Activated CD4-positive, alpha-beta T cell treated with anti-CD3 and anti-CD28 coated beads, Interleukin-2, amount 10 ng/mL, durations not matched to agents 24 days and 14 days (primary cell): ENCODE measurements at regions not wholly inside any gene's neighbourhood (a gene's known extent, or its start where the extent isn't known, plus 50 kb on each side); places are given as distances from the start of the nearest gene placed in this dataset.
A peak's percentile ranks its signal among the peaks of the same experiment; 100 is the strongest.

Source experiments
- DNase-seq: peaks from one replicate; pipeline ENCODE4 v3.0.0; 2022
- H3K27ac Mint-ChIP-seq: one replicate; pipeline ENCODE4 v1.8.0; 2022; ENCODE audit warnings: mild to moderate bottlenecking, mixed read lengths
- H3K27me3 Mint-ChIP-seq: one replicate; pipeline ENCODE4 v1.8.0; 2022; ENCODE audit warnings: mixed read lengths
- H3K36me3 Mint-ChIP-seq: one replicate; pipeline ENCODE4 v1.8.0; 2022; ENCODE audit warnings: low read depth, mild to moderate bottlenecking, mixed read lengths
- H3K4me1 Mint-ChIP-seq: one replicate; pipeline ENCODE4 v1.8.0; 2021; ENCODE audit warnings: mixed read lengths
- H3K4me3 Mint-ChIP-seq: one replicate; pipeline ENCODE4 v1.8.0; 2022; ENCODE audit warnings: mild to moderate bottlenecking, moderate library complexity, mixed read lengths
- H3K9me3 Mint-ChIP-seq: one replicate; pipeline ENCODE4 v1.8.0; 2021; ENCODE audit warnings: mixed read lengths
- intact Hi-C: fragments of 100-400 bp; cut with micrococcal nuclease; formaldehyde crosslinking; loops from one replicate; pipeline ENCODE4 v1.15.1; 2023

GRCh38 chr9:86708918-86709835 lies 238.1 kb downstream of the GAS1 start:
- Mint-ChIP-seq H3K4me1 (no peaks in the 10 kb centered on the region), H3K4me3 (no peak overlapping the region), H3K27me3 (no peaks in the 10 kb centered on the region), H3K9me3 (no peaks in the 10 kb centered on the region), H3K36me3 (no peaks in the 10 kb centered on the region), H3K27ac (no peak overlapping the region)
- DNase-seq: no peak
- intact Hi-C loops: no loop called here

GRCh38 chr9:86707932-86708510 lies 239.3 kb downstream of the GAS1 start:
- no peak overlapping the region for H3K4me3 Mint-ChIP-seq
- no peak overlapping the region for H3K27ac Mint-ChIP-seq
- DNase-seq: no peak
- H3K4me1 Mint-ChIP-seq: no peaks in the 10 kb centered on the region
- H3K36me3 Mint-ChIP-seq: no peaks in the 10 kb centered on the region
- intact Hi-C loops: no loop called here
- H3K27me3 Mint-ChIP-seq: no peaks in the 10 kb centered on the region
- H3K9me3 Mint-ChIP-seq: no peaks in the 10 kb centered on the region

GRCh38 chr9:86706391-86706790 lies 240.9 kb downstream of the GAS1 start:
- Mint-ChIP-seq H3K27ac (no peak overlapping the region), H3K36me3 (no peaks in the 10 kb centered on the region), H3K27me3 (no peaks in the 10 kb centered on the region), H3K9me3 (no peaks in the 10 kb centered on the region), H3K4me1 (no peaks in the 10 kb centered on the region), H3K4me3 (no peak overlapping the region)
- intact Hi-C loops: no loop called here
- DNase-seq: no peak

- H3K27ac Mint-ChIP-seq: no peak overlapping the region
- intact Hi-C loops: no loop called here
Measured at GRCh38 chr9:86705490-86705889, 241.8 kb downstream of the GAS1 start.

GRCh38 chr9:86703346-86703745 lies 244.0 kb downstream of the GAS1 start:
- intact Hi-C loops: no loop called here
- H3K4me1 Mint-ChIP-seq: no peaks in the 10 kb centered on the region
- no peak for DNase-seq
- H3K27ac Mint-ChIP-seq: no peak overlapping the region
- H3K4me3 Mint-ChIP-seq: no peak overlapping the region
- H3K27me3 Mint-ChIP-seq: no peaks in the 10 kb centered on the region
- no peaks in the 10 kb centered on the region for H3K9me3 Mint-ChIP-seq
- no peaks in the 10 kb centered on the region for H3K36me3 Mint-ChIP-seq

More at GRCh38 chr9:86705490-86705889, 241.8 kb downstream of the GAS1 start:
- no peaks in the 10 kb centered on the region for H3K4me1 Mint-ChIP-seq
- no peak for DNase-seq
- no peaks in the 10 kb centered on the region for H3K9me3 Mint-ChIP-seq
- no peaks in the 10 kb centered on the region for H3K36me3 Mint-ChIP-seq
- no peaks in the 10 kb centered on the region for H3K27me3 Mint-ChIP-seq
- no peak overlapping the region for H3K4me3 Mint-ChIP-seq

GRCh38 chr9:86700629-86701028 lies 246.7 kb downstream of the GAS1 start:
- intact Hi-C loops: no loop called here
- H3K4me3 Mint-ChIP-seq: no peak overlapping the region
- DNase-seq: no peak
- H3K36me3 Mint-ChIP-seq: no peaks in the 10 kb centered on the region
- H3K9me3 Mint-ChIP-seq: no peaks in the 10 kb centered on the region
- H3K27ac Mint-ChIP-seq: no peak overlapping the region
- H3K27me3 Mint-ChIP-seq: no peaks in the 10 kb centered on the region
- no peaks in the 10 kb centered on the region for H3K4me1 Mint-ChIP-seq

- intact Hi-C loops: no loop called here
- Mint-ChIP-seq H3K36me3 (no peaks in the 10 kb centered on the region), H3K27me3 (no peaks in the 10 kb centered on the region), H3K4me1 (no peaks in the 10 kb centered on the region), H3K27ac (no peak overlapping the region), H3K4me3 (no peak overlapping the region), H3K9me3 (no peaks in the 10 kb centered on the region)
- no peak for DNase-seq
Measured at GRCh38 chr9:86697999-86698398, 249.3 kb downstream of the GAS1 start.

- Mint-ChIP-seq H3K4me1 (no peaks in the 10 kb centered on the region), H3K9me3 (no peaks in the 10 kb centered on the region), H3K36me3 (no peaks in the 10 kb centered on the region), H3K27ac (no peak overlapping the region), H3K27me3 (no peaks in the 10 kb centered on the region), H3K4me3 (no peak overlapping the region)
- DNase-seq: no peak
- intact Hi-C loops: no loop called here
Measured at GRCh38 chr9:86697213-86697612, 250.1 kb downstream of the GAS1 start.

- intact Hi-C loops: no loop called here
- DNase-seq: no peak
- H3K36me3 Mint-ChIP-seq: no peaks in the 10 kb centered on the region
- H3K4me3 Mint-ChIP-seq: no peak overlapping the region
- H3K4me1 Mint-ChIP-seq: no peaks in the 10 kb centered on the region
- peaks cover 1% of the 10 kb centered on the region for H3K27me3 Mint-ChIP-seq
- no peak overlapping the region for H3K27ac Mint-ChIP-seq
- H3K9me3 Mint-ChIP-seq: no peaks in the 10 kb centered on the region
Measured at GRCh38 chr9:86695910-86696424, 251.3 kb downstream of the GAS1 start.

- Mint-ChIP-seq H3K27ac (no peak overlapping the region), H3K36me3 (no peaks in the 10 kb centered on the region), H3K4me1 (no peaks in the 10 kb centered on the region), H3K9me3 (no peaks in the 10 kb centered on the region), H3K4me3 (no peak overlapping the region), H3K27me3 (peaks cover 1% of the 10 kb centered on the region)
- intact Hi-C loops: no loop called here
- DNase-seq: no peak
Measured at GRCh38 chr9:86690034-86690433, 257.3 kb downstream of the GAS1 start.

- H3K27ac Mint-ChIP-seq: no peak overlapping the region
- H3K9me3 Mint-ChIP-seq: no peaks in the 10 kb centered on the region
- H3K4me3 Mint-ChIP-seq: no peak overlapping the region
- H3K4me1 Mint-ChIP-seq: no peaks in the 10 kb centered on the region
- intact Hi-C loops: no loop called here
- peaks cover 1% of the 10 kb centered on the region for H3K27me3 Mint-ChIP-seq
- H3K36me3 Mint-ChIP-seq: no peaks in the 10 kb centered on the region
- DNase-seq: no peak
Measured at GRCh38 chr9:86687788-86688187, 259.5 kb downstream of the GAS1 start.

GRCh38 chr9:86685556-86685955 lies 261.8 kb downstream of the GAS1 start:
- H3K4me1 Mint-ChIP-seq: no peaks in the 10 kb centered on the region
- H3K27ac Mint-ChIP-seq: no peak overlapping the region
- H3K27me3 Mint-ChIP-seq: no peaks in the 10 kb centered on the region
- no peaks in the 10 kb centered on the region for H3K9me3 Mint-ChIP-seq
- H3K36me3 Mint-ChIP-seq: no peaks in the 10 kb centered on the region
- H3K4me3 Mint-ChIP-seq: no peak overlapping the region
- intact Hi-C loops: no loop called here
- DNase-seq: no peak

GRCh38 chr9:86684148-86684547 lies 263.2 kb downstream of the GAS1 start:
- no peaks in the 10 kb centered on the region for H3K27me3 Mint-ChIP-seq
- intact Hi-C loops: no loop called here
- no peak for DNase-seq
- no peaks in the 10 kb centered on the region for H3K9me3 Mint-ChIP-seq
- no peak overlapping the region for H3K4me3 Mint-ChIP-seq
- H3K4me1 Mint-ChIP-seq: no peaks in the 10 kb centered on the region
- no peak overlapping the region for H3K27ac Mint-ChIP-seq
- H3K36me3 Mint-ChIP-seq: no peaks in the 10 kb centered on the region

- Mint-ChIP-seq H3K36me3 (no peaks in the 10 kb centered on the region), H3K9me3 (no peaks in the 10 kb centered on the region), H3K4me1 (no peaks in the 10 kb centered on the region), H3K27me3 (no peaks in the 10 kb centered on the region), H3K4me3 (peak overlapping the region; percentile 19), H3K27ac (no peak overlapping the region)
- intact Hi-C loops: no loop called here
- DNase-seq: no peak
Measured at GRCh38 chr9:86682240-86682639, 265.1 kb downstream of the GAS1 start.
